ENCODE measurements at regions not wholly inside any gene's neighbourhood (a gene's known extent, or its start where the extent isn't known, plus 50 kb on each side); places are given as distances from the start of the nearest gene placed in this dataset.

DNA sequence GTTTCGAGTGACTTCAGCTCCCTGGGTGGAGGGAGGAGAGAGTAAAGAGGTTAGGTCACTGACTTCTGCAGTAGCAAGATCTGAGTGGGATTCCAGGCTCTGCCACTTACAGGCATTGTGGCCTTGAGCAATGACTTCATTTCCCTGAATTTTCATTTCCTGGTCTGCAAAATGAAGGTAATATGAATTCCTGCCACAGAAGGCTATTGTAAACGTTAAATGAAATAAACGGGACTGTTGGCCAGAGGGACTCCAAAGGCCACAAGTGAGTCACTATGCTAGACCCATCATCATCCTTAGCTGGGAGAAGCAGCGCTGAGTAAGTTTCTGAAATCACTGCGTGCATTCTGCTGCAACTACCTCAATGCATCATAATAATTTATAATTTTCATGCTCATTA, 807.8 kb downstream of the AACS start:
- no peak for DNase-seq (ENCODE audit: low spot score)

DNA sequence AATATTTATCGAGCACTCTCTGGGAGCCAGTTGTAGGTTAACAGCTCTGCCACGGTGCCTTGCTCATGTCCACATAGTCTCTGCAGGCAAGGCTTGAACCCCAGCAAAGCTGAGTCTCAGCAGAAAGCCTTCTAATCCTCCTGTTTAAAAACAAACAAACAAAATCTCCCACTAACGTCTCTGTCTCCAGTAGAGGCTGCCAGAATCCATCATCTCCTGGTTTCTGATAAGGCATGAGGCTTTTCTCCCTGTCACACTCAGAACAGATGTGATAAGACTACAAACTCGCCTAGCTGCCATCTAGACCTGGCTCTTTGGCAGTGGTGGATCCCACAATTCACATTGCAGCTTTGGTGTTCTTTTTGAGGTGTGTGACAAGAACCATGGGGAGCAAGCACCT, 813.2 kb downstream of the AACS start:
- no peak for DNase-seq (ENCODE audit: low spot score)

DNA sequence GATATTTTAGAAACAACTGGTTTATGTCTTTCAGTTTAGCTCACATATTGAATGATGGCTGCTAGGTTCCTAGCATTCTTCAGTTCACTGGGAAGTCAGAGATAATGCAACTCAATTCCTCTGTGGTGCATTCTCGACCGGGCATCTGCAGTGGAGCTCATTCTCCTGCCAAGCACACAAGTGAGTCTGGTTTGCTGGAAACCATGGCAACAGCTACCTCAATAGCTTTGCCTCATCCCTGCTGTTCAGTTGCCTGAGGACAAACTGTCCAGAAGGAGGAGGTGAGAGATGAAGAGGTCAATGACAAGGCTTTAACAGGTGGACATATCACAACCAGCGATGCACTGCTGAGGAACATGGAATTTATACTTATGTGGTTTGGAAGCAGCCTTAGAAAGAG, 816.9 kb downstream of the AACS start:
- DNase-seq (ENCODE audit: low spot score), result no peak

DNA sequence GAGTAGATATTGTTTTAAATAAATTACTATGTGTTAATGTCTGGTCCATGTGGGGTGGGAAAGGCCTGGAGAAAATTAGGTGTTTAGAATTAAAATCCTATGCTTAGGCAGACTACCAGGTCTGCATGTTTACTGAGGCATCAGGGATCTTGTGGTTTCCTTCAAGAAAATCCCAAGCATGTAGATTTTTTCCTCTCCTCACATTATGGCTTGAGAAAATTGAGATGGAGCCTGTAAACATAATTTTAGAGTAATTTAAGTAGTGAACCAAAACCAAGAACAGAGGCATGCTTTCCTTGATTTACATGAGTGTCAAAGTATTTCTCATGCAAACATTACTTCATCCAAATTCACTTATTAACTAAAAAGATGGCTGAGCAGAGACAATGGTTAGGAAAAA, 823.7 kb downstream of the AACS start:
- DNase-seq (ENCODE audit: low spot score), result no peak

DNA sequence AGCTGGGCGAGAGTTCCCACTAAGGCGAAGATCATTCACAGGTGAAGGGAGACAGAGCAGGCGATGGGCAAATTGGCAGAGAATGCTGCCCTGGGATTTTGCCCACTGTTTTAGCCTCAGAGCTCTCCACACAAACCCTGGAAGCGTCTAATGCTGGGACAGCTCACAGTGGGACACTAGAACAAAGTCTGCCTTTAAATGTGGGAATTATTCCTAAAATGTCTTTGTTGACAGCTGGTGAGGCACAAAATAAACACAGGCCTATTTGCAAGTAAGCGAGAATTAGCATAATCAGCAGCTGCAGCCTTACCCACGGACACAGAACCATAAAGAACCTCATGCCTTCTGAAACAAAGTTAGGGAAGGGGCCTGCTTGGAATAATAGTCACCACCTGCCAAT, 824.5 kb downstream of the AACS start:
- no peak for DNase-seq (ENCODE audit: low spot score)

DNA sequence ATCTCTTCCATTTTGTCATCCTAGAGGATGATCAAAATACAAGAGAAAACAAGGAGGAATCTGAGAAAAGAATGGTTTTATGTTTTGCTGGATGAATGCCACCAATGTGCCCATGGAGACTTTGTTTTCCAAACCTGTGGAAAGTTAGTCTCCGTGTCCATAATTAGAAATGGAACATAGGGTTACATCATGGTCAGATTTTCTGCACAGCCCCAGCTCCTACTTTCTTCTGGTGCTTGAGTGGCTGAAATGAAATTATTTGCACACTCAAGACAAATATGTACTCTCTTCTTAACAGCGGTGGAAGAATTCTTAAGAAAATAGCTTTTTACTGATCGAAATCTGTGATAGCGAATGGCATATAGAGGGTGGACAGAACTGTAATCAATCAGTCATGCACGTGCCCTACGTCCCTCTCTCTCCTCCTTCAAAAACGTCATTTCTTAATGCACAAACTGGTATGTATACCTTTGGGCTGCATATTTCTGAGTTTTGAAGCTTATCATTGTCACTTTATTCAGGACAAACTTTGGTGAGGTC, 825.2 kb downstream of the AACS start:
- DNase-seq (ENCODE audit: low spot score), result no peak

DNA sequence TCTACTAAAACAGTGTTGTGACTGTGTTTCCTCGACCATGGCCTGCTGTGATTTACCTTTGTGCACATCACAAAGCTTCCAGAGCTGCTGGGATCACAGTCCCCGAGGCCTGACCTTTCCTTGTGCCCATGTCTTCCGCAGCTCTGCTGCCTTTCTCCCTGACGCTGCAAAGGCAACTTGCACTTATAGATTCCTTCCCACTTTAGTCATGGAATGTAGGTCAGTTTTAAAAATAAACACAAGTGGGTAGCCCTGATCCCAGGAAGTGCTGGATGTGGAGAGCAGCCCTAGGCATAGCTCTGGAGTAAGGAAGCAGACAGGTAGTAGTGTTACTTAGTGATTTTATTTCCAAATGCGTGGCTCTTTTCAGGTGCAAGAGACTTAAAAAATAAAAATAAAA, 825.7 kb downstream of the AACS start:
- no peak for DNase-seq (ENCODE audit: low spot score)

DNA sequence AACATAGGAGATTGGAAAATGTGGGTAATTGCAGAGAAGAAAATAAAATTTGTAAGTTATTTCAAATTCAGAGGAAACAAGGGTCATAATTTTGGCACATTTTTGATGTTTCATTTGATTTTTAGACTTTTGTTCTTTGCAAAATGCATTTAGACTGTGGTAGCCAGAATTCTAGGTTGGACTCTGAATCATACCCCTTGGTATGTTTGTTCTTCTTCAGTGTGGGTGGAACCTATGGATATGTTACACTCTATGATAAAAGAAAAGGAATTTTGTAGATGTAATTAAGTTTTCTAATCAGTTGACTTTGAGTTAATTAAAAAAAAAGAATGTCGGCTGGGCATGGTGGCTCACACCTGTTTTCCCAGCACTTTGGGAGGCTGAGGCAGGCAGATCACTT, 827.0 kb downstream of the AACS start:
- no peak for DNase-seq (ENCODE audit: low spot score)

DNA sequence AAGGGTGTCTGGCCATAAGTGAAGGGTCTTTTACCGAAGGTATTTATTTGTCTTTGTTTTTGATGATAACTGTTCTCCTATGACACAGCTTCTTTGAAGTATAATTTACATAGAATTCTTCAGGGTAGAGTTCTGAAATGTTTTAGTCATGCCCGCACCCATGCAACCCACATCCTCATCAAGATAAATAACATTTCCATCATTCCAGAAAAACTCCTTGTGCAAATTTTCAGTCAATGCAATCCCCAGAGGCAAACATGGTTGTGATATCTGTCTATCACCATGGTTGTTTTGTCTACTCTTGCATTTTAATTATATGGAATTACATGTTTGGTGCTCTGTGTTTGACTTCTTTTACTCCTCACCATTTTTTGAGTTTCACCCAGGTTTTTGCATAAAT, 837.8 kb downstream of the AACS start:
- DNase-seq (ENCODE audit: low spot score), result no peak

DNA sequence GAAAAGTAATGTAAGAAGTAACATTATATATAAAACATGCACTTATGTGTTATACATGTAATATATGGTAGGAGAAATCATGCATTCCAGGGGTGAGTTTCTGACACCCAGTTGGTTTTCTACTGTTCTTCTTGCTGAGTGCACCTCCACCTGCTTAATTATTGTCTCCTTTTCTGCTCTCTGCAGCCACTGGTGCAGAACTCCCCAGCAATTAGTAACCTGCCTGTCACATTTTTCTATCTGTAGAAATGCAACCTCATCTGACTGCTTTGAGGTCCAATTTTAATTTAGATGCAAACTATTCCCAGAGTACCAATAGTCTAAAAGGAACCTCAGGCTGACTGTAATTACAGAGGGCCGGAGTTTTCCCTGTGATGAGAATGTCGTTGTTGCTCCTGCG, 842.1 kb downstream of the AACS start:
- no peak for DNase-seq (ENCODE audit: low spot score)

DNA sequence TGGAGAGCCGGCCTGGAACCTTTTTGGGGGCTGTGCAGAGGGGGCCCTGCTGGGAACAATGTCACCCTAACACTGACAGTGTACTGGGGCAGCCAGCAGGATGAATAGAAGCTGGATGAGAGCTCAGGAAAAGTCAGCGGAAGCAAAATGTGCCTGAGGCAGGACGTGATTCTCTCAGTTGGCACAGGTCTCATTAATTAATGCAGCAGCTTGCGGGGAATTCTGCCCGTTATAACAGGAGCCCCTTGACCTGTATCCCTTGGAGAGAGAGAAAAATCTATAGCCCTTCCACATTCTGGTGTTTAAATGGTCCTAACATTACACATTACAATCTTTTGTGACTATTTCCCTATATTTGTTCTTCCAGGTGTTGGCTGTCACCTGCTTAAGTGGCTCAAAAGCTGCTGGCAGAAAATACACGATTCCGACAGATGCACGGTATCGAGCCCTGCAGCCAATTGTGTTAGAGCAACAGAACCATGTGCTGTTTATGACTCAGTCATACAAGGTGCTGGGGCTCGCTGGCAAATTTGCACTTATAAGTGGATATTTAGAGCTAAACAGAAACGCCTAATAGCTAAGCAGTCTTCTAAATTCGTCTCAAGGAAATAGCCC, 854.7 kb downstream of the AACS start:
- no peak for DNase-seq (ENCODE audit: low spot score)

DNA sequence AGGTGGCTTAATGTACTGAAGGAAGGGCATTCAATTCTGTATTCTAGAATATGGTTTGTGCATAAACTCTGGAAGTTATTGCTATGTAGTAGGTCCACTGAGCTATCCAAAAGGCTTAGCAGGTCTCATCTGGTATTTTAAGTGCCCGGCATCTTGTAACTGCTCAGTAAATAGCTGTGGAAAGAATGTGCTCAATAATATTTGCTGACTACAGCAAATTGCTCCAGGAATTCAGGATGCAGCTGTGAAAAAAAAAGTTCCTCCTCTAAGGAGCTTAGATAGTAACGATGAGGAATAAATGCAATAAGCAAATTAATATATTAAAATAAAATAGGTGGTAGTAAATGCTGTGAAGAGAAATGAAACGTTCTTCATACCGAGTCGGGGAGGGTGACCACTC, 857.1 kb downstream of the AACS start:
- DNase-seq (ENCODE audit: low spot score), result no peak

DNA sequence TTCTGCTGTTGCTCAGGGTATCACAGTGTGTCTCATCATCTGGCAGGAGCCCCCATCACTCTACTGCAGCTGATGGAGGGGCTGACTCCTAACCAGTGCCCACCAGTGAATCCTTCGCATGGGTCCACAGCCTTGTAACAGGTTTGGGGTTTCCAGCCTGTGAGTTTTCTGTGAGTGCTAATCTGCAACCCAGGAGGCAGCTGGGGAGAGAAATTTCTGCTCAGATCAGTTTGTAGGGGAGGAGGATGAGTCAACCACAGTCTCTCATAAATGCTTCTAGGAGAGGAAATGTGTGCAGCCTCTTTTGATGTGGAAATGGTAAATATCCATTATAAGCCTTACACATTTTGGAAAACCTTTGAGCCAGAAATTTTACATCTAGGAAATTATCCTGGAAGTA, 871.3 kb downstream of the AACS start:
- DNase-seq (ENCODE audit: low spot score), result no peak

DNA sequence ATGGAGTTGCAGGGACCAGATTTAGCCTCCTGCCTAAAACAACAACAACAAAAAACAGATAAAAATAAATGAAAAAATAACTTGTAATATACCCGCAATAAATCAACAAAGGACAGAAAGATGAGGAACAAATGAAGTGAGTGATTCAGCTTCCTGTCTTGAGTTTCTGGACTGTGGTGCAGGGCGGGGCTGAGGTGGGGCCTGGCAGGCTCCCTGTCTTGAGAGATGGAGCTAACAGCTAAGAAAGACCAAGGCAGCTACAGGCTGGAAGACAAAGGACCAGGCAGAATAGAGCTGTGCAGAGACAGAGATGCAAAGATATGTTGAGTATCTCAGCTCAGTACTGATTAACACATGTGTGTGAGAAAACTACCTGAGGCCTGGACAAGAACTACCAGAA, 879.2 kb downstream of the AACS start:
- no peak for DNase-seq (ENCODE audit: low spot score)

DNA sequence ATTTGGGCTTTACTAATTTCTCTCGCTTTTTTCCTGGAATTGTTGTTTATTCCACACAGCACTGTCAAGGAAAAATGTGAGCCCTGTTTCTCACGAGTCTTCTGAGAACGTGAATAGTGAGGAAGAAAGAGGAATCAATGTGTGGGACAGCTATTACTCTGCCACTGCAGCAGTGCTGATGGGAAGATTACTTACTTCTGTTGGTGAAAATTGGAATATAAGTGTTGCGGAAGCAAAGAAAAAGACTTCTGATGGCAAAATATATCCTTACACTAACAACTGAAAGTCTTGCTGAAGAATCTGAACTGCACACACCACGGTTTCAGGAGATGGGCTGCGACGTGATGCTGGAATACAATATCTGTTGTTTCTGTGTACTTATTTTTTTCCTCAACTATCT, 884.2 kb downstream of the AACS start:
- DNase-seq (ENCODE audit: low spot score), result no peak

DNA sequence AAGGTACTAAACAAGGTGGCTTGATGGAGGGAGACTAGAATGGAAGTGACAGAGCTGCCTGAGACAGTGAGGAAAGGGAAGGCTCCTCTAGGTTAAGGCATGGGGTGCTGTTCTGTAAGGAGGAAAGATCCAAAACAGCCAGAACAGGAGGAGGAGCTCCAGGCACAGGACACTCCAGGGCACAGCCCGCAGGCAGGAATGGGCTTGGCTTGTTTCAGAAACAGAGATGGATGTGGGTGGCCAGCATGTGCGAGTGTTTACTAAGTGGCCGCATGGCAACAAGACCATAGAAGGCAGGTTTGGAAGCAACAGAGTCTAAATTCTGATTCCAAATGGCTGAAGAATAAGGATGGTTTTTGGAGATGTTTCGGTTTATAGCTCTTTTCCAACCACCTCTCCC, 889.1 kb downstream of the AACS start:
- no peak for DNase-seq (ENCODE audit: low spot score)

DNA sequence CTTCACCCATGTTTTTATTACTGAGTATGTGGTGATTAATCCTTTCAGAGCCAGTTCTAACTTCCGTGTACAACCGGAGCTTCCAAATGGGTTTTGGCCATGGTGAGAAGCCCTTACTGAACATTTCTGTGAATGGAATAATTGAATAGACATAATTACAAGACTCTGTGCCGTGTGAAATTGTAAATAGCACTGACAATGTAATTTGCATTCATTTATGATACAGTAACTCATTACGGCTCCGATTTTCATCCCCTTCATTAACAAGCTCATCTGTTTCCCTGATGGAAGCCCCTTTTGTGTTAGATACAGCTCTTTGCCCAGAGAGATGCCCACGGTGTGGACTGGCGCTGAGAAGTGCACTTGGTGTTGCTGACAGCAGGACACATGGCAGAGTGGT, 891.0 kb downstream of the AACS start:
- DNase-seq (ENCODE audit: low spot score), result no peak

DNA sequence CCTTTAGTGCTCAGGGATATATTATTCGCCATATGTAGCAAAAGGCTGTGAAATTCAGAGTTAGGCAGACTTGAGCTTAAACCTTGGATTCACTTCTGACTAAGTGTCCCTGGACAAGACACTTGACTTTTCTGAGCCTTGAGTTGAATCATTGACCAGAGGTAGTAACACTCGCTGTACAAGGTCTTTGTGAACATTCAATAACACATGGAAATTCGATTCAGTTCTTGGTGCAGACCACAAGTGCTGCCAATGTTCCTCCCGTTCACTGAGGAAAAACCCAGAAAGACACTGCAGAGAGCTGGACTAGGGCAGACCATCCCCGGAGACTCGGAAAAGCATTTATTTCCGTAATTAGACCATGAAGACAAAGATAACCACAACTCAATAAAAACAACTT, 901.4 kb downstream of the AACS start:
- DNase-seq (ENCODE audit: low spot score), result no peak

DNA sequence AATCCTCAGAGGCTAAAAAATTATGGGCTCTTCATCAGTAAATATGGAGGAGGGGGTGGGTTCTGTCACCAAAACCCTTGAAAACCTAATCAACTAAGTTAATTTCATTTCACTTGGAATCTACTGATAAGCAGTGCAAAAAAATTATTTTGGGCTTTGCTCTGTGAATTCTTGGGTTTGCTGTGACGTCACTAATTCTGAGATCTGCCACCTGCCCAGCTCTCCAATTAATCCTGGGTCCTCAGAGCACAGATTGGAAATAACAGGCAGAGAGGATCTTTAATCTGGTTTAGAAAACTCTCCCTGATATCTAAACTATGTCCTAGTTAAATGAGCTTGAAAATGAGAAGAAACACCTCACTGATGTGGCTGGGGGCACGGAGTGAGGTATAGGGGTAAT, 903.2 kb downstream of the AACS start:
- no peak for DNase-seq (ENCODE audit: low spot score)

DNA sequence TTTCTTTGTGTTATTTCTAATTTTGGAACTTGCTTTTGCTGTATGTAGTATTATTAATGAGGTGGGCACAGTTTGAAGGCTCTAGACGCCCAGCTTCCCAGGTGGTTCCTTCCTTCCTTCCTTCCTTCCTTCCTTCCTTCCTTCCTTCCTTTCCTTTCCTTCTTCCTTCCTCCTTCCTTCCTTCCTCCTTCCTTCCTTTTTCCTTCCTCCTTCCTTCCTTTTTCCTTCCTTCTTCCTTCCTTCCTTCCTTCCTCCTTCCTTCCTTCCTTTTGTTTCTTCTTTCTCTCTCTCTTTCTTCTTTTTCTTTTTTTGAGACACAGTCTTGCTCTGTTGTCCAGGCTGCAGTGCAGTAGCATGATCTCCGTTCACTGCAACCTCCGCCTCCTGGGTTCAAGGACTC, 906.7 kb downstream of the AACS start:
- no peak for DNase-seq (ENCODE audit: low spot score)

DNA sequence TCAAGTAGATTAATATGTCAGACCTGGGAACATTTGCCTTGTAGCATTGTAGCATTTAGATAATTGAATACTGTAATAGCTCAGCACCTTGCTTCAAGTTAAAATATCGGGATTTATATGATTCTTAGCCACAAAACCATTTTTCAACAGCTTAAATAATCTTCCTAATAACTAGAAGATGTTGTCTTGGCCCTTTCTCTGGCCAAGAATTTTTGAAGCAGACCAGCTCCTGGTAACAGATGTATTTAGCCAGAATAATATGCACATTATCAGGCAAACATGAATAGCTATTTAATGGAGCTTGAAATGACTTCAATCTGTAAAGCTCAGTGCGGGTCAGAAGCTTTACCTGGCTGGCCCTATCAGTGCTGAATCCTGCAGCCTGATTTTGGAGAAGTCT, 913.1 kb downstream of the AACS start:
- DNase-seq (ENCODE audit: low spot score), result no peak

DNA sequence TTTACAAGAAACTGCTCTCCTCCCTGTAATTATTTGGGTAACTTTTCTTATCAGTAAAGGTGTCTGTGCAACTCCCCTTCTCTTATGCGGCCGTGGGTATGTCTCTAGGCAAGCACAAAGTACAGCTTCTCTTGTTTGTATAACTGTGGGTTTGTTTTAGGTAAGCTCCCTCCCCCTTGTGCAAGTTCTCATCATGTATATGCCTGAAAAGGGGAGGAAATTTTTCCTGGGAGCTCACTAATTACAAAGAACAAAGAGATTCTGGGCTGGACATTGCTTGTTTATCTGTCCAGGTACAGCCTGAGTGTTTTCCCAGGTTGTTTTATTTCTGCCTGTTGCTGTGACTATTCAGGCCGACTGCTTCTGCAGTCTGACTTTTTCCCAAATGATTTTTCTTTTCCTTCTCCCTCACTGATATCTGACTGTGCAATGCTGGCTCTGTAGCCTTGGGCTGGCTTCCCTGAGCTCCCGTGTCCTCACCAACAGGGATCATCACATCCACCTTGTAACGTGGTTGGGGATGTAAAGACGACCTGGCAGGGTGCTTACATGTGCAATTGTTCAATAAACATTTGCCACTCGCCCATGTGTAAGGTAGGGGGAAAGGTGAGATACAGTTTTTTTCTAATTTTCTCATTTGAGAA, 916.5 kb downstream of the AACS start:
- no peak for DNase-seq (ENCODE audit: low spot score)

DNA sequence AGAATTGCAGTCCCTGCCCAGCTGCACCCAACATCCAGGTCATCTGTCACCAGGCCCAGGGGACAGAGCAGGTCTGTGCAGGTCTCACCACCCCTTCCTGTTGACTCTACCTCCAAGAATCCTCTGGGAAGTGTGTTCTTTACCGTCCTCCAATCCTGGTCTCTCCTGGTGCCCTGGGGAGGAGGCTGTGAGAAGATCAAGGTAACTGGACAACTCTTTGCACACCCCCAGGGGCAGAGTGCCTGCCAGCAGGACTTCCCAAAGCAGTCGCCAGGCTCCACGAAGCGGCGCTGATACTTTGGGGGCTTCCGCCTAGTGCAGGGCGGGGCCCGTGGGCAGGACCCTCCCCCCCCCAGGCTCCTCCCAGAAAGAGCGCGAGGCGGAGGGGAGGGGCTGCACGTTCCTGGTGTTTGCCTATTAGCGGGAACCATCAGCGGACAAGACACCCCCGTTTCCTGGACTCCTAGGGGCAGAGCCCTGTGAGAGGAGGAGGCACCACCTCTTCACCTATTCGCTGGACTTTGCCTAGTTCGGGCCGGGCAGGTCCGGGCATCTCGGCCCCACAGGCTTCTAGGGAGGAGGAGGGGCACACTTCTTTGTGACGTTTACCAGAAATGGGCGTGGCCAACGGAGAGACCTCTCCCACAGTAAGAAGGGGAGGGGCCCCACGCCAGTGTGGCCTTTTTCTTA, 918.0 kb downstream of the AACS start:
- peak; percentile 60 for DNase-seq (ENCODE audit: low spot score)
